HCT116 (cell line): ENCODE measurements at regions not wholly inside any gene's neighbourhood (a gene's known extent, or its start where the extent isn't known, plus 50 kb on each side); places are given as distances from the start of the nearest gene placed in this dataset.

ENCODE experiments used
- ATAC-seq: fragments of 200-7000 bp; cut with Tn5 transposase; 2 replicates; pipeline ENCODE4 v1.9.1; 2020; ENCODE audit warnings: mild to moderate bottlenecking, moderate library complexity
- BruUV-seq: library from RNA; stranded (reverse); fragments of 400-500 nt; replicated peaks from 2 replicates; lab custom pipeline; 2021; lab: Mats Ljungman, UMichigan
- CTCF ChIA-PET: fragments of 300-600 bp; sonication (Branson Sonifier 250); formaldehyde crosslinking; loops from one replicate; lab custom pipeline; 2021; ENCODE audit warnings: antibody characterized with exemption; lab: Charles Lee
- POLR2A ChIA-PET: fragments of 300-600, 350-600 bp; sonication (Branson Sonifier 250); formaldehyde crosslinking; loops from one replicate; lab custom pipeline; 2021; ENCODE audit warnings: antibody characterized with exemption; lab: Charles Lee
- RAD21 ChIA-PET, 2 experiments: fragments of 300-600 bp; sonication (Branson Sonifier 250); formaldehyde crosslinking; loops; one replicate each; lab custom pipeline; 2023; ENCODE audit warnings: low total read pairs in 2 of 2; ENCODE audit not compliant: uncharacterized antibody in 2 of 2, unreplicated experiment in 2 of 2, low non-redundant PET in 1 of 2; lab: Charles Lee
- DNase-seq: peaks from one replicate; pipeline ENCODE4 v3.0.0-alpha.2; 2010; ENCODE audit warnings: low read depth, low spot score
- H2AFZ ChIP-seq: fragments of 200-600 bp; shearing (Covaris generic), sonication (generic); 2 replicates; pipeline ENCODE4 v1.6.1; 2017; ENCODE audit warnings: low read depth, mixed run types, mixed read lengths, antibody characterized with exemption, low read length; ENCODE audit not compliant: poor library complexity, severe bottlenecking
- H3K27ac ChIP-seq: 2 replicates; pipeline ENCODE4 v1.5.1; 2012; ENCODE audit warnings: low read depth, low read length
- H3K27me3 ChIP-seq: fragments of 200-600 bp; sonication (generic); 2 replicates; pipeline ENCODE4 v1.6.1; 2016; ENCODE audit warnings: mixed run types, low read length, mixed read lengths; ENCODE audit not compliant: insufficient read depth
- H3K36me3 ChIP-seq, 2 experiments: fragments of 200-500 bp in 1 of 2; fragments of 200-600 bp in 1 of 2; sonication (Bioruptor generic) in 1 of 2; sonication (generic) in 1 of 2; 2 replicates each; pipeline versions ENCODE4 v1.5.1 to v1.6.1; 2014 to 2016; ENCODE audit warnings: low read length in 2 of 2, inconsistent platforms in 1 of 2, mixed read lengths in 1 of 2, mixed run types in 1 of 2; ENCODE audit not compliant: insufficient read depth in 2 of 2, control insufficient read depth in 1 of 2
- H3K4me1 ChIP-seq, 2 experiments: fragments of 200-600 bp in 1 of 2; sonication (generic) in 1 of 2; 2 replicates each; pipeline versions ENCODE4 v1.5.1 to v1.6.1; 2012 to 2017; ENCODE audit warnings: low read length in 2 of 2, inconsistent platforms in 1 of 2, mild to moderate bottlenecking in 1 of 2, mixed read lengths in 1 of 2, mixed run types in 1 of 2, moderate library complexity in 1 of 2; ENCODE audit not compliant: insufficient read depth in 2 of 2, control insufficient read depth in 1 of 2
- H3K4me2 ChIP-seq: fragments of 200-600 bp; sonication (generic); 2 replicates; pipeline ENCODE4 v1.6.1; 2017; ENCODE audit warnings: mixed run types, low read length, mixed read lengths
- H3K4me3 ChIP-seq, 2 experiments: fragments of 200-600 bp in 1 of 2; sonication (generic) in 1 of 2; replicated peaks in 1 of 2; 2 replicates each; pipeline ENCODE4 v1.5.1; 2011 to 2016; ENCODE audit warnings: low read length in 2 of 2, control low read depth in 1 of 2, low read depth in 1 of 2, mild to moderate bottlenecking in 1 of 2, mixed read lengths in 1 of 2, mixed run types in 1 of 2
- H3K79me2 ChIP-seq: fragments of 200-600 bp; sonication (generic); 2 replicates; pipeline ENCODE4 v1.6.1; 2017; ENCODE audit warnings: mild to moderate bottlenecking, mixed run types, low read length, moderate library complexity, mixed read lengths; ENCODE audit not compliant: insufficient read depth
- H3K9ac ChIP-seq: fragments of 200-600 bp; sonication (generic); 2 replicates; pipeline ENCODE4 v1.6.1; 2016; ENCODE audit warnings: low read length, mixed read lengths
- H3K9me2 ChIP-seq: fragments of 200-600 bp; sonication (generic), shearing (Covaris generic); 2 replicates; pipeline ENCODE4 v1.6.1; 2017; ENCODE audit warnings: mixed run types, mild to moderate bottlenecking, moderate library complexity; ENCODE audit not compliant: insufficient read depth
- H3K9me3 ChIP-seq, 2 experiments: fragments of 200-500 bp in 1 of 2; fragments of 200-600 bp in 1 of 2; sonication (Bioruptor generic) in 1 of 2; sonication (generic) in 1 of 2; 2 replicates each; pipeline ENCODE4 v1.6.1; 2014 to 2017; ENCODE audit warnings: low read length in 2 of 2, mixed read lengths in 2 of 2, inconsistent platforms in 1 of 2, low read depth in 1 of 2, mild to moderate bottlenecking in 1 of 2, mixed run types in 1 of 2, moderate library complexity in 1 of 2; ENCODE audit not compliant: control insufficient read depth in 1 of 2, insufficient read depth in 1 of 2
- H4K20me1 ChIP-seq: fragments of 200-600 bp; sonication (generic), shearing (Covaris generic); 2 replicates; pipeline ENCODE4 v1.6.1; 2017; ENCODE audit warnings: mixed run types, mild to moderate bottlenecking, moderate library complexity; ENCODE audit not compliant: insufficient read depth
- ATF3 ChIP-seq: IDR thresholded peaks from 2 replicates; pipeline ENCODE4 v1.6.1; 2012
- CBX3 ChIP-seq: IDR thresholded peaks from 2 replicates; pipeline ENCODE4 v1.6.1; 2012; ENCODE audit warnings: low read depth
- CEBPB ChIP-seq: IDR thresholded peaks from 2 replicates; pipeline ENCODE4 v1.6.1; 2012; ENCODE audit warnings: low read depth
- EGR1 ChIP-seq: IDR thresholded peaks from 2 replicates; pipeline ENCODE4 v1.6.1; 2012; ENCODE audit warnings: low read depth
- ELF1 ChIP-seq: IDR thresholded peaks from 2 replicates; pipeline ENCODE4 v1.6.1; 2012; ENCODE audit warnings: low read depth, borderline replicate concordance
- EZH2phosphoT487 ChIP-seq: fragments of 200-600 bp; IDR thresholded peaks from 2 replicates; pipeline ENCODE4 v1.6.1; 2018; ENCODE audit warnings: antibody characterized with exemption, borderline replicate concordance
- FOSL1 ChIP-seq: IDR thresholded peaks from 2 replicates; pipeline ENCODE4 v1.6.1; 2012; ENCODE audit warnings: low read depth
- MAX ChIP-seq: IDR thresholded peaks from 2 replicates; pipeline ENCODE4 v1.6.1; 2012
- POLR2A ChIP-seq: IDR thresholded peaks from 2 replicates; pipeline ENCODE4 v1.7.0; 2011; ENCODE audit warnings: borderline replicate concordance; ENCODE audit not compliant: insufficient read depth, insufficient read length; ENCODE audit errors: extremely low read depth
- POLR2AphosphoS5 ChIP-seq: IDR thresholded peaks from 2 replicates; pipeline ENCODE4 v1.6.1; 2011; ENCODE audit warnings: mild to moderate bottlenecking, low read depth, low read length, moderate library complexity
- RAD21 ChIP-seq: IDR thresholded peaks from 2 replicates; pipeline ENCODE4 v1.6.1; 2012; ENCODE audit warnings: low read depth, mild to moderate bottlenecking
- SIN3A ChIP-seq: IDR thresholded peaks from 2 replicates; pipeline ENCODE4 v1.6.1; 2012; ENCODE audit warnings: low read depth
- SP1 ChIP-seq: IDR thresholded peaks from 2 replicates; pipeline ENCODE4 v1.6.1; 2012; ENCODE audit warnings: low read depth
- TCF7L2 ChIP-seq: IDR thresholded peaks from 2 replicates; pipeline ENCODE4 v1.7.0; 2011; ENCODE audit warnings: borderline replicate concordance, inconsistent platforms; ENCODE audit not compliant: insufficient read depth, insufficient read length; ENCODE audit errors: extremely low read depth
- ZBTB33 ChIP-seq: IDR thresholded peaks from 2 replicates; pipeline ENCODE4 v1.6.1; 2011; ENCODE audit warnings: mild to moderate bottlenecking, low read length, moderate library complexity; ENCODE audit not compliant: insufficient replicate concordance; ENCODE audit errors: extremely low read depth
- intact Hi-C: fragments of 100-400 bp; cut with micrococcal nuclease; formaldehyde crosslinking; loops from 2 replicates; pipeline ENCODE4 v1.10.0; 2022

- no peak overlapping the region for H3K4me3 ChIP-seq
- no peaks in the 10 kb centered on the region for H4K20me1 ChIP-seq
- ATAC-seq (peak; percentile 92), DNase-seq (peak; percentile 46)
- ChIA-PET CTCF (interaction anchor here (0.8 to 6.7 kb wide), 6 partner anchors 99 to 653 kb away, joined by 3 to 79 read pairs (median 8); no protein-coding TSS in a partner anchor), POLR2A (interaction anchor here (0.6 kb wide), 1 partner anchor 102 kb away, joined by 3 read pairs; the partner anchor contains the start of gene FOXA2), RAD21 (interaction anchor here (0.6 to 1.7 kb wide), 3 partner anchors 99 to 346 kb away, joined by 4 to 5 read pairs (median 5); partner anchors contain the start of gene FOXA2 (in 1 of the 2))
- no peaks in the 10 kb centered on the region for H3K9me3 ChIP-seq
- H3K4me2 ChIP-seq = peak overlapping the region; percentile 61
- no peak overlapping the region for H3K9ac ChIP-seq
- no TSS peak for BruUV-seq
- H3K36me3 ChIP-seq = no peaks in the 10 kb centered on the region
- TF ChIP-seq SP1 = peak; percentile 62
- TF ChIP-seq POLR2AphosphoS5 = peak; percentile 33; the same call in 1 of the 2 replicates
- TF ChIP-seq ELF1 = peak; percentile 95
- no peak for TF ChIP-seq RAD21
- TF ChIP-seq POLR2A = no peak
- H3K4me1 ChIP-seq = peaks cover 3 to 5% of the 10 kb centered on the region in 2 experiments; a peak in 1 of 4 replicates
- H2AFZ ChIP-seq = peak overlapping the region; percentile 81
- intact Hi-C loops = no loop called here
- no peaks in the 10 kb centered on the region; the same call in 1 of the 2 replicates for H3K27me3 ChIP-seq
- H3K27ac ChIP-seq = no peak overlapping the region
- H3K9me2 ChIP-seq = no peaks in the 10 kb centered on the region
- no peaks in the 10 kb centered on the region for H3K79me2 ChIP-seq
Observed at GRCh38 chr20:22686097-22686496, 101.7 kb upstream of the FOXA2 start.

- no peak overlapping the region for H2AFZ ChIP-seq
- H3K27ac ChIP-seq = no peak overlapping the region
- H3K4me2 ChIP-seq = no peak overlapping the region
- intact Hi-C loops = no loop called here
- H3K36me3 ChIP-seq = no peaks in the 10 kb centered on the region
- no peak overlapping the region for H3K4me3 ChIP-seq
- CTCF ChIA-PET = no interaction called here
- RAD21 ChIA-PET = no interaction called here
- H3K9me3 ChIP-seq = no peaks in the 10 kb centered on the region
- no peaks in the 10 kb centered on the region for H4K20me1 ChIP-seq
- no peaks in the 10 kb centered on the region for H3K27me3 ChIP-seq
- DNase-seq (no peak), ATAC-seq (no peak)
- H3K9me2 ChIP-seq = no peaks in the 10 kb centered on the region
- H3K9ac ChIP-seq = no peak overlapping the region
- H3K79me2 ChIP-seq = no peaks in the 10 kb centered on the region
- POLR2A ChIA-PET = no interaction called here
- BruUV-seq = no TSS peak
- H3K4me1 ChIP-seq = peaks cover 5 to 12% of the 10 kb centered on the region in 2 experiments; a peak in 3 of 4 replicates
- TF ChIP-seq EZH2phosphoT487 (no peak), ZBTB33 (no peak), ATF3 (no peak), POLR2A (no peak), FOSL1 (no peak), SIN3A (no peak), CEBPB (no peak), MAX (no peak), CBX3 (no peak), EGR1 (no peak), TCF7L2 (no peak), RAD21 (no peak)
Observed at GRCh38 chr20:22687676-22688349, 103.4 kb upstream of the FOXA2 start.
